H1 (cell line): ENCODE measurements at regions not wholly inside any gene's neighbourhood (a gene's known extent, or its start where the extent isn't known, plus 50 kb on each side); places are given as distances from the start of the nearest gene placed in this dataset.

Source experiments
- TF ChIP-seq, protein P1 (sequence below): fragments of 300-600 bp; sonication (generic); IDR thresholded peaks from 2 replicates; pipeline ENCODE4 v1.7.1; 2012; ENCODE audit warnings: low read length, moderate library complexity, mild to moderate bottlenecking, inconsistent platforms; ENCODE audit not compliant: insufficient replicate concordance

DNA sequence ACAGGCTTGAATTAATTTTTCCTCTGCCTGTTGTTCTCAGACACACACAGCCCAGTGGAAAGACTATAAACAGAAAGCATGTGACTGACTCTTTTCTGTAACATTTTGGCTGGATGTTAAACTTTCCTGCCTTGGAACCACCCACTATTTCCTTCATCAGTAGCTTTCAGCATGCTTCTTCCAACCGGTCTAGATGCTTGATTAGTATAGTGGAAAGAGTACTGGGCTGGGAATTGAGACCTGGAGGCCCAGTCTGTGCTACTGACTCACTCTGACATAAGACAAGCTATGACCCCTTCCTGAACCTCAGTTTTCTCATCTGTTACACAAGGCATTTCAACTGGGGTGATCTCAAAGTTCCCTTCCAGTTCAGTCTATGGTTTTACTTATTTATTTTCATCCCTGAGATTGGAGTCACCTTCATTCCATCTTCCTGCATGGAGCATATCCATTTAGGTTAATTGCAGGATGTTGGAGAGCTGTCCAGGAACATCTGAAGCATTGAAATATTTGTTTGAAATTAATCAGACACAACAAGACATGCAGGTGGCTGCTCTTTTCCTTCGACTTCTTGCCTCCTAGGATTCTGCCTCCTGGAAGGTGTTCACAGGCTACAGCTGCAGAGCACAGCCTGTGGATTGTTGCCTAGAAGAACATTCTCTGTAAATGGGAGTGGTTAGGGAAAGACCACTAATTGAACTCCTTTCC is 173.4 kb downstream of the RTL9 start (continued):
- TF ChIP-seq, protein P1, sequence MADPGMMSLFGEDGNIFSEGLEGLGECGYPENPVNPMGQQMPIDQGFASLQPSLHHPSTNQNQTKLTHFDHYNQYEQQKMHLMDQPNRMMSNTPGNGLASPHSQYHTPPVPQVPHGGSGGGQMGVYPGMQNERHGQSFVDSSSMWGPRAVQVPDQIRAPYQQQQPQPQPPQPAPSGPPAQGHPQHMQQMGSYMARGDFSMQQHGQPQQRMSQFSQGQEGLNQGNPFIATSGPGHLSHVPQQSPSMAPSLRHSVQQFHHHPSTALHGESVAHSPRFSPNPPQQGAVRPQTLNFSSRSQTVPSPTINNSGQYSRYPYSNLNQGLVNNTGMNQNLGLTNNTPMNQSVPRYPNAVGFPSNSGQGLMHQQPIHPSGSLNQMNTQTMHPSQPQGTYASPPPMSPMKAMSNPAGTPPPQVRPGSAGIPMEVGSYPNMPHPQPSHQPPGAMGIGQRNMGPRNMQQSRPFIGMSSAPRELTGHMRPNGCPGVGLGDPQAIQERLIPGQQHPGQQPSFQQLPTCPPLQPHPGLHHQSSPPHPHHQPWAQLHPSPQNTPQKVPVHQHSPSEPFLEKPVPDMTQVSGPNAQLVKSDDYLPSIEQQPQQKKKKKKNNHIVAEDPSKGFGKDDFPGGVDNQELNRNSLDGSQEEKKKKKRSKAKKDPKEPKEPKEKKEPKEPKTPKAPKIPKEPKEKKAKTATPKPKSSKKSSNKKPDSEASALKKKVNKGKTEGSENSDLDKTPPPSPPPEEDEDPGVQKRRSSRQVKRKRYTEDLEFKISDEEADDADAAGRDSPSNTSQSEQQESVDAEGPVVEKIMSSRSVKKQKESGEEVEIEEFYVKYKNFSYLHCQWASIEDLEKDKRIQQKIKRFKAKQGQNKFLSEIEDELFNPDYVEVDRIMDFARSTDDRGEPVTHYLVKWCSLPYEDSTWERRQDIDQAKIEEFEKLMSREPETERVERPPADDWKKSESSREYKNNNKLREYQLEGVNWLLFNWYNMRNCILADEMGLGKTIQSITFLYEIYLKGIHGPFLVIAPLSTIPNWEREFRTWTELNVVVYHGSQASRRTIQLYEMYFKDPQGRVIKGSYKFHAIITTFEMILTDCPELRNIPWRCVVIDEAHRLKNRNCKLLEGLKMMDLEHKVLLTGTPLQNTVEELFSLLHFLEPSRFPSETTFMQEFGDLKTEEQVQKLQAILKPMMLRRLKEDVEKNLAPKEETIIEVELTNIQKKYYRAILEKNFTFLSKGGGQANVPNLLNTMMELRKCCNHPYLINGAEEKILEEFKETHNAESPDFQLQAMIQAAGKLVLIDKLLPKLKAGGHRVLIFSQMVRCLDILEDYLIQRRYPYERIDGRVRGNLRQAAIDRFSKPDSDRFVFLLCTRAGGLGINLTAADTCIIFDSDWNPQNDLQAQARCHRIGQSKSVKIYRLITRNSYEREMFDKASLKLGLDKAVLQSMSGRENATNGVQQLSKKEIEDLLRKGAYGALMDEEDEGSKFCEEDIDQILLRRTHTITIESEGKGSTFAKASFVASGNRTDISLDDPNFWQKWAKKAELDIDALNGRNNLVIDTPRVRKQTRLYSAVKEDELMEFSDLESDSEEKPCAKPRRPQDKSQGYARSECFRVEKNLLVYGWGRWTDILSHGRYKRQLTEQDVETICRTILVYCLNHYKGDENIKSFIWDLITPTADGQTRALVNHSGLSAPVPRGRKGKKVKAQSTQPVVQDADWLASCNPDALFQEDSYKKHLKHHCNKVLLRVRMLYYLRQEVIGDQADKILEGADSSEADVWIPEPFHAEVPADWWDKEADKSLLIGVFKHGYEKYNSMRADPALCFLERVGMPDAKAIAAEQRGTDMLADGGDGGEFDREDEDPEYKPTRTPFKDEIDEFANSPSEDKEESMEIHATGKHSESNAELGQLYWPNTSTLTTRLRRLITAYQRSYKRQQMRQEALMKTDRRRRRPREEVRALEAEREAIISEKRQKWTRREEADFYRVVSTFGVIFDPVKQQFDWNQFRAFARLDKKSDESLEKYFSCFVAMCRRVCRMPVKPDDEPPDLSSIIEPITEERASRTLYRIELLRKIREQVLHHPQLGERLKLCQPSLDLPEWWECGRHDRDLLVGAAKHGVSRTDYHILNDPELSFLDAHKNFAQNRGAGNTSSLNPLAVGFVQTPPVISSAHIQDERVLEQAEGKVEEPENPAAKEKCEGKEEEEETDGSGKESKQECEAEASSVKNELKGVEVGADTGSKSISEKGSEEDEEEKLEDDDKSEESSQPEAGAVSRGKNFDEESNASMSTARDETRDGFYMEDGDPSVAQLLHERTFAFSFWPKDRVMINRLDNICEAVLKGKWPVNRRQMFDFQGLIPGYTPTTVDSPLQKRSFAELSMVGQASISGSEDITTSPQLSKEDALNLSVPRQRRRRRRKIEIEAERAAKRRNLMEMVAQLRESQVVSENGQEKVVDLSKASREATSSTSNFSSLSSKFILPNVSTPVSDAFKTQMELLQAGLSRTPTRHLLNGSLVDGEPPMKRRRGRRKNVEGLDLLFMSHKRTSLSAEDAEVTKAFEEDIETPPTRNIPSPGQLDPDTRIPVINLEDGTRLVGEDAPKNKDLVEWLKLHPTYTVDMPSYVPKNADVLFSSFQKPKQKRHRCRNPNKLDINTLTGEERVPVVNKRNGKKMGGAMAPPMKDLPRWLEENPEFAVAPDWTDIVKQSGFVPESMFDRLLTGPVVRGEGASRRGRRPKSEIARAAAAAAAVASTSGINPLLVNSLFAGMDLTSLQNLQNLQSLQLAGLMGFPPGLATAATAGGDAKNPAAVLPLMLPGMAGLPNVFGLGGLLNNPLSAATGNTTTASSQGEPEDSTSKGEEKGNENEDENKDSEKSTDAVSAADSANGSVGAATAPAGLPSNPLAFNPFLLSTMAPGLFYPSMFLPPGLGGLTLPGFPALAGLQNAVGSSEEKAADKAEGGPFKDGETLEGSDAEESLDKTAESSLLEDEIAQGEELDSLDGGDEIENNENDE: no peak
